IPS-18a (cell line): ENCODE measurements at regions not wholly inside any gene's neighbourhood (a gene's known extent, or its start where the extent isn't known, plus 50 kb on each side); places are given as distances from the start of the nearest gene placed in this dataset.

Experiments used
- H3K27ac ChIP-seq: one replicate; pipeline ENCODE4 v1.5.1; 2013; ENCODE audit warnings: low read length
- H3K27me3 ChIP-seq: one replicate; pipeline ENCODE4 v1.6.1; 2013; ENCODE audit warnings: mild to moderate bottlenecking, low read length; ENCODE audit not compliant: control insufficient read depth, insufficient read depth
- H3K36me3 ChIP-seq: one replicate; pipeline ENCODE4 v1.6.1; 2013; ENCODE audit warnings: low read depth, low read length; ENCODE audit not compliant: control insufficient read depth
- H3K4me1 ChIP-seq: one replicate; pipeline ENCODE4 v1.6.1; 2013; ENCODE audit warnings: low read depth, low read length; ENCODE audit not compliant: control insufficient read depth
- H3K4me3 ChIP-seq: one replicate; pipeline ENCODE4 v1.5.1; 2013; ENCODE audit warnings: low read length
- H3K9ac ChIP-seq: one replicate; pipeline ENCODE4 v1.6.1; 2013; ENCODE audit warnings: mild to moderate bottlenecking, low read length, moderate library complexity
- H3K9me3 ChIP-seq: one replicate; pipeline ENCODE4 v1.6.1; 2013; ENCODE audit warnings: low read depth, low read length; ENCODE audit not compliant: control insufficient read depth

- Histone ChIP-seq H3K9ac (no peak overlapping the region), H3K27ac (no peak overlapping the region), H3K36me3 (no peaks in the 10 kb centered on the region), H3K9me3 (no peaks in the 10 kb centered on the region), H3K27me3 (no peaks in the 10 kb centered on the region), H3K4me1 (no peaks in the 10 kb centered on the region), H3K4me3 (no peak overlapping the region)
Observed at GRCh38 chr12:108043750-108044533, 85.1 kb upstream of the WSCD2 start.

DNA sequence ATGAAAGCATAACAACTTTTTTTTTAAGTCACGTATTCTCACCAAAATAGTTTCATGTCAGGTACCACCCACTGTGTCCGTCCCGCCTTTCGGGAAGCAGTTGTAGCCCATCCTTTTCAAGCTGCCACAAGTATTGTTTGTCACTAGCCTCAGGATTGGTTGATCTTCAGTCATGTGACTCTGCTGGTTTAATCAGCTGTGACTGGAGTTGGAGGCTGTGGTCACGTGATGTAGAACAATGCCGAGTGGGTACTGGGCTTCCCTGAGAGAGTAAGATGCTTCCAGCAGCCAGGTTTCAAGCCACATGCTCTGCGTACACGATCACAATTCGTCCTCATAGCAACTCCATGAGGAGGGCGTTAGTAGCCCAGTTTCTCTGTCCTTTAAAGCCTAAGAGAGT, 83.0 kb upstream of the WSCD2 start:
- Histone ChIP-seq H3K9me3 (no peaks in the 10 kb centered on the region), H3K4me1 (no peaks in the 10 kb centered on the region), H3K36me3 (no peaks in the 10 kb centered on the region), H3K9ac (no peak overlapping the region), H3K4me3 (no peak overlapping the region), H3K27ac (no peak overlapping the region), H3K27me3 (no peaks in the 10 kb centered on the region)

- Histone ChIP-seq H3K9ac (no peak overlapping the region), H3K9me3 (no peaks in the 10 kb centered on the region), H3K4me3 (no peak overlapping the region), H3K27me3 (no peaks in the 10 kb centered on the region), H3K36me3 (no peaks in the 10 kb centered on the region), H3K27ac (no peak overlapping the region), H3K4me1 (no peaks in the 10 kb centered on the region)
Observed at GRCh38 chr12:108046650-108047049, 82.4 kb upstream of the WSCD2 start.

GRCh38 chr12:108047071-108047550, 82.0 kb upstream of the WSCD2 start:
- Histone ChIP-seq H3K27ac (no peak overlapping the region), H3K4me3 (no peak overlapping the region), H3K27me3 (no peaks in the 10 kb centered on the region), H3K9ac (no peak overlapping the region), H3K36me3 (no peaks in the 10 kb centered on the region), H3K9me3 (no peaks in the 10 kb centered on the region), H3K4me1 (no peaks in the 10 kb centered on the region)

- no peak overlapping the region for H3K4me3 ChIP-seq
- no peaks in the 10 kb centered on the region for H3K36me3 ChIP-seq
- H3K4me1 ChIP-seq: no peaks in the 10 kb centered on the region
- H3K9me3 ChIP-seq: no peaks in the 10 kb centered on the region
- H3K27ac ChIP-seq: no peak overlapping the region
- H3K27me3 ChIP-seq: no peaks in the 10 kb centered on the region
- H3K9ac ChIP-seq: no peak overlapping the region
Observed at GRCh38 chr12:108048686-108049085, 80.4 kb upstream of the WSCD2 start.

- no peak overlapping the region for H3K9ac ChIP-seq
- H3K27ac ChIP-seq: no peak overlapping the region
- H3K36me3 ChIP-seq: no peaks in the 10 kb centered on the region
- H3K4me1 ChIP-seq: no peaks in the 10 kb centered on the region
- H3K9me3 ChIP-seq: no peaks in the 10 kb centered on the region
- H3K4me3 ChIP-seq: no peak overlapping the region
- no peaks in the 10 kb centered on the region for H3K27me3 ChIP-seq
Observed at GRCh38 chr12:108050696-108051095, 78.4 kb upstream of the WSCD2 start.

DNA sequence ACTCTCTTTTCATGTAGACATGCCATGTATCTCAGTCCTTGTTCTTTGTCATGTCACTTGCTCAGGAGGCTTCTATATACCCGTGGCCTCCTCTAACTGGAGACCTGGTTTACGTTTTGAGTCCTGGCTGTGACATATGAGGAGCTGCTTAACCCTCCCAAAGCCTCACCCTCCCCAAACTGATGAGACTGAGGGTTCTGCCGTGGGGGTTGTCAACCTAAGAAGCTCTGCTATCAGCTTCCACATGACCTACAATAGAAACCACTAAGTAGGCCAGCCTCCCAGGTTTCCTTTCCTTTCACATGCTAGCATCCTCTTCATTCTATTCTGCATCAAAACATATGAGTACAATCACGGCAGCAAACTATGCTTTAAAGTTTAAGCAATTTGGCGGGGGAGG, 76.8 kb upstream of the WSCD2 start:
- H3K27ac ChIP-seq: no peak overlapping the region
- no peak overlapping the region for H3K9ac ChIP-seq
- H3K36me3 ChIP-seq: no peaks in the 10 kb centered on the region
- no peaks in the 10 kb centered on the region for H3K4me1 ChIP-seq
- H3K9me3 ChIP-seq: no peaks in the 10 kb centered on the region
- no peak overlapping the region for H3K4me3 ChIP-seq
- no peaks in the 10 kb centered on the region for H3K27me3 ChIP-seq

DNA sequence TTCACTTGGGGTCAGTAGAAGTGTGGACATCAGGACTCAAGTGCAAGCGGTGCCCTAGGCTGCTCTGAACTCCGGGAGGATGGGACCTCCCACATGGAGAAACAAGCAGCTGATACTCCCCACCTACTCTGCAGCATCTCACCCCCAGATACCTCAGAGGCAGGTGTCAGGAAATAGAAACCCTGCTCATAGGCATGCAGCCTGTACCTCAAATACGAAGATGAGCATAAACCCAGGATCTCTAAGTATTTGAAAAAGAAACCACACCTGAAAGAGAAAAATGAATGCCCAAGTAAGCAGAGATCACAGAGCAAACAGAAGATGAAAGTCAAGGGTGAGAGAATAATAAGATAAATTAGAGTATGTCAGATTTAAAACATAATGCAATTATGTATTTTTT, 75.6 kb upstream of the WSCD2 start:
- no peak overlapping the region for H3K9ac ChIP-seq
- no peaks in the 10 kb centered on the region for H3K36me3 ChIP-seq
- H3K4me3 ChIP-seq: no peak overlapping the region
- no peaks in the 10 kb centered on the region for H3K27me3 ChIP-seq
- H3K9me3 ChIP-seq: no peaks in the 10 kb centered on the region
- no peak overlapping the region for H3K27ac ChIP-seq
- H3K4me1 ChIP-seq: no peaks in the 10 kb centered on the region

DNA sequence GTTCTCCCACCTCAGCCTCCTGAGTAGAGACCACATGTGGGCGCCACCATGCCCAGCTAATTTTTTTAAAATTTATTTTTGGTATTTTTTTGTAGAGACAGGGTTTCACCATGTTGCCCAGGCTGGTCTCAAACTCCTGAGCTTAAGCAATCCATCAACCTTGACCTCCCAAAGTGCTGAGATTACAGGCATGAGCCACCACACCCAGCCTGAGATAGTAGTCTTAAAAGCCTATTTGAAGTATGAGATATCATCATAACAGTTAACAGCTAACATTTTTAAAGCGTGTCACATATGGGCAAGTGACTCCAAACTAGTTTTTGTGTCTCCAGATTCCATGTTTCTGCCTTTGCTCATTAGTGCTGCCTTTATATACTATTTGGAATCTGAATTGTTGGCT, 74.6 kb upstream of the WSCD2 start:
- Histone ChIP-seq H3K4me3 (no peak overlapping the region), H3K4me1 (no peaks in the 10 kb centered on the region), H3K27me3 (no peaks in the 10 kb centered on the region), H3K36me3 (no peaks in the 10 kb centered on the region), H3K9me3 (no peaks in the 10 kb centered on the region), H3K9ac (no peak overlapping the region), H3K27ac (no peak overlapping the region)

DNA sequence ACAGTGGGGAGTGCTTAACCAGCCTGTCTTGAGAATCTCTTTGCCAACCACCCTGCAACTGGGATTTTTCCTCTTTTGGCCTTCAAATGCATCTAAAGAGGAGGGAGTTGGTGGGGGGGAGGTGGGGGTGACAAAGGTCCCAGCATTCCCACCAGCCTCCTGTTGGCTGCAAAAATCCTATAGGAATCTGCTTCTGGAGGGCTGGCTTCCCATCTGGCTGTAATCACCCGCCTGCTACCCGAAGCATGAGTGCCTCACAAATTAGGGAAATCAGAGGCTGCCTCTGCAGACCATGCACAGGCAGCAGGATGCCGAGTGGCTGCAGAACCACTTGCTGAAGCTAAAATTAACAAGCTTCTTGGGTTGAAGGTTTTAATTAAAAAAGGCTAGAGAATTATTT, 73.9 kb upstream of the WSCD2 start:
- no peaks in the 10 kb centered on the region for H3K27me3 ChIP-seq
- H3K4me3 ChIP-seq: no peak overlapping the region
- no peaks in the 10 kb centered on the region for H3K4me1 ChIP-seq
- no peak overlapping the region for H3K9ac ChIP-seq
- H3K36me3 ChIP-seq: no peaks in the 10 kb centered on the region
- no peaks in the 10 kb centered on the region for H3K9me3 ChIP-seq
- no peak overlapping the region for H3K27ac ChIP-seq

DNA sequence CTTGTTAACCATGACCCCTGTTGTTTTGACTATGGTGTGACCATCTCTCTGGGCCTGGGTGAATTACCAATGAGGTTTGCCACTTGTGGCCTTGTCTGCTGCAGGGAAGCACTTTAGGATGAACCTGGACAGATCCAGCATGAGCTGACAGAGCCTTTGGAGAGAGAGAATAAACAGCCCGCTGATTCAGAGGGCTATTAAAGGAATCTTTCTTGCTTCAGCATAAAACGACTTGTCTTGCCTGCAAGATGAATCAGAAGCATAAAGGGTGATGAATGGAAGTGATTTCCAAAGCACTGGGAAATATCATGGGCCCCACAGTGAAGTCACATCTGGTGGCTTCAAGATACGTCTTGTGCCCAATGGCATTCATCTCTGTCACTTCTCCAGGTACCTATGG, 69.0 kb upstream of the WSCD2 start:
- H3K9me3 ChIP-seq: no peaks in the 10 kb centered on the region

GRCh38 chr12:108060903-108061302, 68.2 kb upstream of the WSCD2 start:
- H3K36me3 ChIP-seq: no peaks in the 10 kb centered on the region
- no peaks in the 10 kb centered on the region for H3K27me3 ChIP-seq
- H3K4me3 ChIP-seq: no peak overlapping the region
- no peaks in the 10 kb centered on the region for H3K9me3 ChIP-seq
- no peak overlapping the region for H3K27ac ChIP-seq
- no peak overlapping the region for H3K9ac ChIP-seq
- no peaks in the 10 kb centered on the region for H3K4me1 ChIP-seq

More for the DNA sequence above, 69.0 kb upstream of the WSCD2 start:
- Histone ChIP-seq H3K36me3 (no peaks in the 10 kb centered on the region), H3K4me3 (no peak overlapping the region), H3K9ac (no peak overlapping the region), H3K27me3 (no peaks in the 10 kb centered on the region), H3K4me1 (no peaks in the 10 kb centered on the region), H3K27ac (no peak overlapping the region)
